ENCODE measurements at regions not wholly inside any gene's neighbourhood (a gene's known extent, or its start where the extent isn't known, plus 50 kb on each side); places are given as distances from the start of the nearest gene placed in this dataset.

GRCh38 chr2:104673225-104673624 lies 180.7 kb upstream of the POU3F3 start:
- TF ChIP-seq CTCF (conservative IDR thresholded peaks at IDR 0.05 in 1 of 2, IDR thresholded peaks at IDR 0.05 in 1 of 2; ENCODE audit: low read depth in 1 of 2, low read length in 2 of 2) (no peak), EZH2 (IDR thresholded peaks at IDR 0.05; ENCODE audit: low read length, missing control alignments) (no peak)

Data from fibroblast of lung (primary cell).